GM21529 (cell line): ENCODE measurements at regions not wholly inside any gene's neighbourhood (a gene's known extent, or its start where the extent isn't known, plus 50 kb on each side); places are given as distances from the start of the nearest gene placed in this dataset.

ENCODE experiments used
- ATAC-seq: cut with Tn5 transposase; IDR thresholded peaks from one replicate; pipeline ENCODE4 v1.9.1; 2021; ENCODE audit not compliant: unreplicated experiment

DNA sequence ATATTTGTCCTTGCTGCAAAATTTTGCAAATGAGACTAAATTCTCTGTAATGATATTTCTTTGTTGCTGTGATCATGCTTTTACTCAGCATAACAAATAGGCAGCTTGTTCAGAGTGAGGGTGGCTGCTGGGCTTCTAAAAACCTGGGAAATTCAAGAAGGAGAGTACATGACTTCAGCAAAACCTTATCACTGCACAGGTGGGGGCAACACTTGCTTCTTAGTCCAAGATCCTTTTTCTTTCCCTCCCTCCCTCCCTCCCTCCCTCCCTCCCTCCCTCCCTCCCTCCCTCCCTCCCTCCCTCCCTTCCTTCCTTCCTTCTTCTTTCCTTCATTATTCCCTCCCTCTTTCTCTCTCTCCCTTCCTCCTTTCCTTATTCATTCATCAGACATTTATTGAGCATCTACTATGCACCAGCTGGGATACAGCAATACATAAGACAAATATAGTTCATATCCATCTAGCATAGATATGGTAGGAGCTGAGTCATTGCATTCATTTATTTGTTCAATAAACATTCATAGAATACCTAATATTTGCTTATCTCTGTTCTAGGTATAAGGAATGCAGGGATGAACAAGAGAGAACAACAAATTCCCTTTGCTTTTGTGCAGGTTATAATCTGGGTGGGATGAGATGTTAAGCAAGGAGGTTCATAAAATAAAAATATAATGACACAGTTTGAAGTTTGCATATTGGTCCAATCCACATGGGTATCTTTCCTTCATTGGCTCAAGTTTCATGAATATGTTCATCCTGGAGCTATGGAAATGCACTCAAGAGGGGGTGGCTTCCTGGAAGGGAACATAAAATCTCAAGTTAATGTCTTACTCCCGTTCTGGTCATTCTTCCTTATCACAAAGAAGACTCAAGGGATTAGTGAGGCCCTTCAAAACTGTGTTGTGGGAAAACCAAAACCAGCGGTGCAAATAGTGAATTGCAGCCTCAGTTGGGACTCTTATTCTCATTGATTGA is 210.7 kb downstream of the PDCD6IP start:
- ATAC-seq = no peak

- no peak for ATAC-seq
Observed at GRCh38 chr3:34011171-34012101, 213.0 kb downstream of the PDCD6IP start.

GRCh38 chr3:34012102-34012461 is 213.7 kb downstream of the PDCD6IP start:
- no peak for ATAC-seq

GRCh38 chr3:34013818-34014570 is 215.6 kb downstream of the PDCD6IP start:
- no peak for ATAC-seq

GRCh38 chr3:34015204-34016142 is 217.0 kb downstream of the PDCD6IP start:
- no peak for ATAC-seq

GRCh38 chr3:34016925-34017587 is 218.6 kb downstream of the PDCD6IP start:
- ATAC-seq = peak; percentile 47

- no peak for ATAC-seq
Observed at GRCh38 chr3:34017757-34018156, 219.3 kb downstream of the PDCD6IP start.

DNA sequence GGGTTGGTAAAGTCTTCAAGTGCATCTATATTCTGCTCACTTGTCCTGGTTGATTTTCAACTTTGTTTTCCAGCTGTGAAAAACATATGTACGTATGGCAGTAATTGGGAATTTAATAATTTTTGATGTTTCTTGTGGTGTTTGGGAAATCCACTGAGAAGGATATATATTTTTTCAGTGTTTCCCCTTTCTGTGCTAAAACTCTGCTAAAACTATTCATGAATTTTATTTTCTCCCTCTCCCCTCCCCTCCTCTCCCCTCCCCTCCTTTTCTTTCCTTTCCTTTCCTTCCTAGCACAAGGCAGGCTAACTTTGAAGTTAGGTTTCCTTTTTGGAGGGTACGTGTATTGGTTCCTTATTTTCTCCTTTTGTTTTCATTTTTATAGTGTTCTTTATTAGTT is 220.7 kb downstream of the PDCD6IP start:
- no peak for ATAC-seq

- no peak for ATAC-seq
Observed at GRCh38 chr3:34020170-34020569, 221.7 kb downstream of the PDCD6IP start.

DNA sequence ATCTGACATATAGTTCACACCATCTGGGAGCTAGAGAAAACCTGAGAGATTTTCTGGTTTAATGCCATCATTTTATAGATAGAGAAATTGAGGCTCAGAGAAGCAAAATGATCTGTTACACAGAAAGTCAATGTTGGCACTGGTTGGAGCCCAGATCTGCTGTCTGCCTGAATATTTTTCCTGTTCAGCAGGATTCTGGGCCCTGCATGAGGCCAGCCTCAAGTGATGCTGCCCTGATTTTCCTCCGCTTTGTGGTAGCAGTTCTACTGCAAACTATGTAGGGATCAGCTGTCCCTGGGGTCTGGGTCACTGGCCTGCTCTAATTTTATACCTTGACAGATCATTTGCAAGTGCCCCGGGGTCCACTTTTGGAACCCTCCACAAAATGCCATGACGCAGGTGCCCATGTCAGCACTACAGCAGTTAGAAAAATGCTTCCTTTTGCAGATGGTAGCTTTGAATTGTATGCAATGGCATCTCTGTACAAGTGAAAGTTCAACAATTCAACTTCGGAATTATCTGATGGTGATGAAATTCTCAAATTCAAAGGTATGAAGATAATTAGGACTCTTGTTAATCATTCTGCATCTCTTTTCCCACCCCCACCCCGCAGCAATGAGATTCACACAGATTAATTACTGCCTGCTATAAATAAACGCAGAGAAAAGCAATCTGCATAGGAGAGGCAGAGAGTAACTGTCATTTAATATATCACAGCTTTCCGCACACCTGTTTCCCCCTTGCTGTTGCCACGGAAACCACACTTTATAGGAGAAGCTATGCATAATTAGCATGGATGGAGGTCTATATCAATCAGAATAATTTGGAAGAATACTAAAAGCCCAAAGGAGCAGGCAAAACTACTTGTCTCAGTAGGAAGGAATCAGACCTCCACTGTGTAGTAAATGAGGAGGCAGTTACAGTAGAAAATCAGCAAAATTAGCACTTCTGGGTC is 222.6 kb downstream of the PDCD6IP start:
- no peak for ATAC-seq

DNA sequence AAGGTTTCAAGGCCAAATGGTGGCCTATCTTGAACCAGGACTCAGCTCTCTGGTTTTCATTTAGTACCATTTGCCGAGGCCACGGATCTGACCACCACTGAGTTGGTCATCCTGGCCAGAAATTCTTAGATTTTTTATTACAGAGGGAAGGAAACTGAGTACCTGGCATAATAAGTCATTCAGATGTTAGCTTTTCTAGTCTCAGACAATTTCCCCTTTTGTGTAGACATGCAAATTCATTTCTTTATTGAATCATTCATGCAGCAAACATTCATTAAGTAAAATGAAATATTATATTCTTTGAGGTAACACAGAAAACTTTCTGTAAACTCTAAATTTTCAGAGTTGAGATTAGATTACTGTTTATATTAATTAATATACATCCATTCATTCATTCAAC is 223.7 kb downstream of the PDCD6IP start:
- no peak for ATAC-seq

GRCh38 chr3:34024447-34025240 is 226.2 kb downstream of the PDCD6IP start:
- ATAC-seq = no peak

- no peak for ATAC-seq
Observed at GRCh38 chr3:34033839-34034238, 235.4 kb downstream of the PDCD6IP start.

DNA sequence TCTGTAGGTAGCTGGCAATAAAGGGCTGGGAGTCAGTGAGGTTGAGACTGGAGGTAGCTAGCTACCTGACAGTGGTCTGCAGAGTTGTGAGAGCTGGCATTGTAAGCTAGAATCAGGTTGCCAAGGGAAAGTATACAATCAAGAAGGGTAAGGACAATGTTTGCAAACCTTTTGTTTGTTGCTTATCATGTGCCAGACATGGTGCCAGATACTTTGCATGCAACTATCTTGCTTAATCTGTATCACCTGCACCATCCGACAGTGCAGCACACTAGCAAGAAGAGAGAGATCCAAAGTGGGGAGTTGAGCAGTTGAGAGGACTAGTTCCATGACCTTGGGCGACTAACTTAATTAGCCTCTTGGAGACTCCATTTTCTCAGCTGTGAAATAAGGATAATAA is 236.4 kb downstream of the PDCD6IP start:
- ATAC-seq = no peak

GRCh38 chr3:34035775-34036174 is 237.3 kb downstream of the PDCD6IP start:
- ATAC-seq = no peak

GRCh38 chr3:34037260-34037659 is 238.8 kb downstream of the PDCD6IP start:
- no peak for ATAC-seq

DNA sequence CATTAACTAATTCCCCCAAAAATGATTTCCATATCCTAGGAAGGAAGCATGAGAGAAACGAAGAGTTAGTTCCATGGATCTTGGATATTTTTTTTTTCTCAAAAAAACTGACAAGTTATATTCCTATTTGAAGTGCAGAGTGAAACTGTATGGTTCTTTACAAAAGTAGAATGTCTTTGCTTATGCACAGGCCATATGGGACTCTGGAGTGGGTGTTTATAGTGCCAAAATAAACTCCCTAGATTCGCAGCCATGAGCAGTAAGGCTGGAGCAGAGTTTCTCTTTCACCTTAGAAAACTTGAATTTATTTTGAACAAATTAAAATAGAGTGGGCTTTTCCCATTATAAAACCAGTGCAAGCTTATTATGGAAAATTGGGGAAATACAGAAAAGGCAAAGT is 239.7 kb downstream of the PDCD6IP start:
- ATAC-seq = no peak
